ENCODE measurements at regions not wholly inside any gene's neighbourhood (a gene's known extent, or its start where the extent isn't known, plus 50 kb on each side); places are given as distances from the start of the nearest gene placed in this dataset.

GRCh38 chr1:199226163-199226562, 587.3 kb downstream of the PTPRC start:
- TF ChIP-seq CTCF (IDR thresholded peaks at IDR 0.05) (no peak), POLR2AphosphoS5 (IDR thresholded peaks at IDR 0.05) (no peak)
